ENCODE measurements at regions not wholly inside any gene's neighbourhood (a gene's known extent, or its start where the extent isn't known, plus 50 kb on each side); places are given as distances from the start of the nearest gene placed in this dataset.
"Not testable (repeated sequence)": the region's sequence is repeated elsewhere in the genome, so short reads cannot be mapped to it uniquely, and the experiment has no call there.

DNA sequence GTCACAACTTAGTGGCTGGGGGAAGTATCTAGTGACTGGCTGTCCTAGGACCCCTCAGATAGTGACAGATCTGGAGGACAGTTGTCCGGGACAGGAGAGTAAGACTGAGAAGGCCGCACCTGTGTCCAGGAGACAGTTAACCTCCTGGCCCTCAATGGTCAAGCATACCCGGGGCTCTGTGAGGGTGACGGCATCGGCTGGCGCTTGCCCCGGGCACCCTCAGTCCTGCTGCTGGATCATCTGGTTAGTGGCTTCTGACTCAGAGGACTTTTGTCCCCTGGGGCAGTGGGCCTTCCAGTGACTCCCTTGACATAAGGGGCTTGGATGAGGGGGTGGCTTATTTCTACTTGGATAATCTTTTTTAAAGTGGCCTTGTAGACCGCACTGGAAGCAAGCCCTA is 116.5 kb downstream of the CGGBP1 start:
- TF ChIP-seq ZNF274 (IDR thresholded peaks at IDR 0.05; ENCODE audit: low read depth, low read length); YY1 (IDR thresholded peaks at IDR 0.05; ENCODE audit: insufficient read depth, insufficient read length); SUZ12 (IDR thresholded peaks at IDR 0.05; ENCODE audit: extremely low read depth, insufficient read depth, insufficient read length): not testable (repeated sequence)

All from NT2/D1 (cell line).